WTC11 (cell line): ENCODE measurements at regions not wholly inside any gene's neighbourhood (a gene's known extent, or its start where the extent isn't known, plus 50 kb on each side); places are given as distances from the start of the nearest gene placed in this dataset.

Experiments used
- ATAC-seq: fragments of 200-7000 bp; cut with Tn5 transposase; 2 replicates; pipeline ENCODE4 v1.10.0; 2021; ENCODE audit warnings: mild to moderate bottlenecking, moderate library complexity
- CTCF ChIA-PET: fragments of 300-600 bp; sonication (Branson Sonifier 250); formaldehyde crosslinking; loops from one replicate; lab custom pipeline; 2021; ENCODE audit warnings: antibody characterized with exemption; lab: Charles Lee
- POLR2A ChIA-PET: fragments of 350-600 bp; sonication (Branson Sonifier 250); formaldehyde crosslinking; loops from one replicate; lab custom pipeline; 2021; ENCODE audit warnings: antibody characterized with exemption; lab: Charles Lee
- DNase-seq: peaks from one replicate; pipeline ENCODE4 v3.0.0; 2021; ENCODE audit warnings: low spot score
- H3K27ac Mint-ChIP-seq: 2 replicates; pipeline ENCODE4 v1.8.0; 2021; ENCODE audit warnings: mixed read lengths
- H3K27me3 Mint-ChIP-seq: 2 replicates; pipeline ENCODE4 v1.8.0; 2021; ENCODE audit warnings: low read depth, mild to moderate bottlenecking, moderate library complexity, mixed read lengths
- H3K36me3 Mint-ChIP-seq: 2 replicates; pipeline ENCODE4 v1.8.0; 2021; ENCODE audit warnings: mixed read lengths
- H3K4me1 Mint-ChIP-seq: 2 replicates; pipeline ENCODE4 v1.8.0; 2022; ENCODE audit warnings: mixed read lengths
- H3K4me3 Mint-ChIP-seq: 2 replicates; pipeline ENCODE4 v1.8.0; 2021; ENCODE audit warnings: mild to moderate bottlenecking, moderate library complexity, mixed read lengths
- H3K9me3 Mint-ChIP-seq: 2 replicates; pipeline ENCODE4 v1.8.0; 2021; ENCODE audit warnings: mixed read lengths
- CDX4 ChIP-seq: fragments of 250-450 bp; sonication (Bioruptor Pico); IDR thresholded peaks from 2 replicates; pipeline ENCODE4 v1.9.0; 2021; ENCODE audit warnings: moderate library complexity, mild to moderate bottlenecking, inconsistent platforms, borderline replicate concordance
- ELF4 ChIP-seq: sonication (generic); formaldehyde crosslinking; IDR thresholded peaks from 2 replicates; pipeline ENCODE4 v1.8.1; 2022; ENCODE audit warnings: low read depth, mild to moderate bottlenecking, moderate library complexity, missing genetic modification reagents
- ERG ChIP-seq: fragments of 250-450 bp; sonication (Bioruptor Pico); IDR thresholded peaks from 2 replicates; pipeline ENCODE4 v1.8.0; 2021; ENCODE audit warnings: mild to moderate bottlenecking
- FOXJ3 ChIP-seq: sonication (generic); formaldehyde crosslinking; IDR thresholded peaks from 2 replicates; pipeline ENCODE4 v1.9.0; 2021; ENCODE audit warnings: missing genetic modification reagents, mild to moderate bottlenecking, borderline replicate concordance
- FOXP1 ChIP-seq: sonication (generic); formaldehyde crosslinking; IDR thresholded peaks from 2 replicates; pipeline ENCODE4 v1.8.0; 2022; ENCODE audit warnings: missing genetic modification reagents, mild to moderate bottlenecking, moderate library complexity, borderline replicate concordance
- GRHL2 ChIP-seq: fragments of 250-450 bp; sonication (Bioruptor Pico); IDR thresholded peaks from 2 replicates; pipeline ENCODE4 v1.8.0; 2022; ENCODE audit warnings: mild to moderate bottlenecking, moderate library complexity; ENCODE audit not compliant: insufficient replicate concordance, severe bottlenecking
- HMGA2 ChIP-seq: fragments of 250-450 bp; sonication (Bioruptor Pico); IDR thresholded peaks from 2 replicates; pipeline ENCODE4 v1.4.0; 2021; ENCODE audit warnings: mild to moderate bottlenecking, moderate library complexity
- IRF2 ChIP-seq: sonication (generic); formaldehyde crosslinking; IDR thresholded peaks from 2 replicates; pipeline ENCODE4 v1.8.0; 2022; ENCODE audit warnings: low read depth, missing genetic modification reagents, borderline replicate concordance
- JAZF1 ChIP-seq: fragments of 250-450 bp; sonication (Bioruptor Pico); IDR thresholded peaks from 2 replicates; pipeline ENCODE4 v1.9.0; 2021; ENCODE audit warnings: moderate library complexity, mild to moderate bottlenecking, inconsistent platforms
- JUN ChIP-seq: sonication (generic); formaldehyde crosslinking; IDR thresholded peaks from 2 replicates; pipeline ENCODE4 v1.8.0; 2023; ENCODE audit warnings: mild to moderate bottlenecking, missing genetic modification reagents
- NFATC4 ChIP-seq: fragments of 250-450 bp; sonication (Bioruptor Pico); IDR thresholded peaks from 2 replicates; pipeline ENCODE4 v1.9.0; 2021; ENCODE audit warnings: mild to moderate bottlenecking
- NR2C2 ChIP-seq: sonication (generic); formaldehyde crosslinking; IDR thresholded peaks from 2 replicates; pipeline ENCODE4 v1.8.0; 2022; ENCODE audit warnings: mild to moderate bottlenecking, missing genetic modification reagents
- NR3C1 ChIP-seq: sonication (generic); formaldehyde crosslinking; conservative IDR thresholded peaks from 2 replicates; pipeline ENCODE4 v1.8.1; 2023; ENCODE audit warnings: low read depth, mild to moderate bottlenecking, missing genetic modification reagents
- PREB ChIP-seq: sonication (generic); formaldehyde crosslinking; IDR thresholded peaks from 2 replicates; pipeline ENCODE4 v1.8.1; 2022; ENCODE audit warnings: mild to moderate bottlenecking, missing genetic modification reagents, moderate library complexity, borderline replicate concordance
- RORB ChIP-seq: fragments of 250-450 bp; sonication (Bioruptor Pico); IDR thresholded peaks from 2 replicates; pipeline ENCODE4 v1.9.0; 2021; ENCODE audit warnings: mild to moderate bottlenecking
- SMAD3 ChIP-seq: sonication (generic); formaldehyde crosslinking; IDR thresholded peaks from 2 replicates; pipeline ENCODE4 v1.8.0; 2022; ENCODE audit warnings: missing genetic modification reagents, mild to moderate bottlenecking, borderline replicate concordance
- SP1 ChIP-seq: sonication (generic); formaldehyde crosslinking; conservative IDR thresholded peaks from 2 replicates; pipeline ENCODE4 v1.8.1; 2022; ENCODE audit warnings: missing genetic modification reagents
- TEAD1 ChIP-seq: sonication (generic); formaldehyde crosslinking; IDR thresholded peaks from 2 replicates; pipeline ENCODE4 v1.8.0; 2022; ENCODE audit warnings: mild to moderate bottlenecking, missing genetic modification reagents
- USF2 ChIP-seq: sonication (generic); formaldehyde crosslinking; IDR thresholded peaks from 2 replicates; pipeline ENCODE4 v1.8.1; 2023; ENCODE audit warnings: mild to moderate bottlenecking, missing genetic modification reagents, moderate library complexity
- ZBTB43 ChIP-seq: sonication (generic); formaldehyde crosslinking; IDR thresholded peaks from 2 replicates; pipeline ENCODE4 v1.8.1; 2023; ENCODE audit warnings: mild to moderate bottlenecking, missing genetic modification reagents
- ZNF138 ChIP-seq: sonication (generic); formaldehyde crosslinking; conservative IDR thresholded peaks from 2 replicates; pipeline ENCODE4 v1.8.1; 2022; ENCODE audit warnings: mild to moderate bottlenecking, moderate library complexity, missing genetic modification reagents
- ZNF263 ChIP-seq: sonication (generic); formaldehyde crosslinking; IDR thresholded peaks from 2 replicates; pipeline ENCODE4 v1.8.1; 2022; ENCODE audit warnings: low read depth, mild to moderate bottlenecking, moderate library complexity, missing genetic modification reagents
- ZNF317 ChIP-seq: sonication (generic); formaldehyde crosslinking; IDR thresholded peaks from 2 replicates; pipeline ENCODE4 v1.8.1; 2023; ENCODE audit warnings: low read depth, mild to moderate bottlenecking, moderate library complexity, missing genetic modification reagents, borderline replicate concordance
- ZNF671 ChIP-seq: fragments of 250-450 bp; sonication (Bioruptor Pico); IDR thresholded peaks from 2 replicates; pipeline ENCODE4 v1.8.0; 2021; ENCODE audit warnings: mild to moderate bottlenecking

GRCh38 chr2:184410160-184410559 lies 188.2 kb upstream of the ZNF804A start:
- POLR2A ChIA-PET = no interaction called here
- ATAC-seq = no peak
- DNase-seq = no peak
- Mint-ChIP-seq H3K4me3 (no peak overlapping the region), H3K27ac (no peak overlapping the region), H3K36me3 (peaks cover 16% of the 10 kb centered on the region), H3K9me3 (peaks cover 22% of the 10 kb centered on the region), H3K4me1 (no peaks in the 10 kb centered on the region)
- TF ChIP-seq IRF2 (CRISPR knock-in tag) (no peak), CDX4 (CRISPR knock-in tag) (no peak), ZNF317 (CRISPR knock-in tag) (no peak), ZNF138 (CRISPR knock-in tag) (no peak), JUN (CRISPR knock-in tag) (no peak), PREB (CRISPR knock-in tag) (no peak), RORB (no peak), SP1 (CRISPR knock-in tag) (no peak)
- TF ChIP-seq, all 79 proteins: peak for 0
- CTCF ChIA-PET = no interaction called here
- H3K27me3 Mint-ChIP-seq = no peaks in the 10 kb centered on the region

- TF ChIP-seq NR2C2 (CRISPR knock-in tag) (no peak), ZNF263 (CRISPR knock-in tag) (no peak), ERG (CRISPR knock-in tag) (no peak), GRHL2 (CRISPR knock-in tag) (no peak), NFATC4 (no peak), FOXP1 (CRISPR knock-in tag) (no peak), NR3C1 (CRISPR knock-in tag) (no peak), TEAD1 (CRISPR knock-in tag) (no peak), HMGA2 (no peak), ZBTB43 (CRISPR knock-in tag) (no peak), USF2 (CRISPR knock-in tag) (no peak), ZNF671 (CRISPR knock-in tag) (no peak), SMAD3 (CRISPR knock-in tag) (no peak), ELF4 (CRISPR knock-in tag) (no peak), JAZF1 (CRISPR knock-in tag) (no peak), FOXJ3 (CRISPR knock-in tag) (no peak)
- no peak overlapping the region for H3K4me3 Mint-ChIP-seq
- DNase-seq (no peak), ATAC-seq (no peak)
- CTCF ChIA-PET = no interaction called here
- POLR2A ChIA-PET = no interaction called here
- H3K27ac Mint-ChIP-seq = no peak overlapping the region
- no peaks in the 10 kb centered on the region for H3K27me3 Mint-ChIP-seq
- 0 out of 2 replicates have a peak, but pooled peaks cover under 1% of the 10 kb centered on the region for H3K36me3 Mint-ChIP-seq
- no peaks in the 10 kb centered on the region for H3K4me1 Mint-ChIP-seq
- H3K9me3 Mint-ChIP-seq = peaks cover under 1% of the 10 kb centered on the region
Measured at GRCh38 chr2:184413221-184413620, 185.1 kb upstream of the ZNF804A start.
